Ishikawa (cell line): ENCODE measurements at regions not wholly inside any gene's neighbourhood (a gene's known extent, or its start where the extent isn't known, plus 50 kb on each side); places are given as distances from the start of the nearest gene placed in this dataset.
A peak's percentile ranks its signal among the peaks of the same experiment; 100 is the strongest.

Experiments used
- CEBPB ChIP-seq: IDR thresholded peaks from 2 replicates; pipeline ENCODE4 v1.6.1; 2012
- CREB1 ChIP-seq: IDR thresholded peaks from 2 replicates; pipeline ENCODE4 v1.6.1; 2012; ENCODE audit warnings: low read depth
- EGR1 ChIP-seq: IDR thresholded peaks from 2 replicates; pipeline ENCODE4 v1.6.1; 2012
- EP300 ChIP-seq: IDR thresholded peaks from 2 replicates; pipeline ENCODE4 v1.6.1; 2012; ENCODE audit warnings: borderline replicate concordance
- FOXM1 ChIP-seq: IDR thresholded peaks from 2 replicates; pipeline ENCODE4 v1.6.1; 2012; ENCODE audit warnings: low read depth, borderline replicate concordance
- MAX ChIP-seq: IDR thresholded peaks from 2 replicates; pipeline ENCODE4 v1.6.1; 2012
- NFIC ChIP-seq: IDR thresholded peaks from 2 replicates; pipeline ENCODE4 v1.6.1; 2012
- RAD21 ChIP-seq: IDR thresholded peaks from 2 replicates; pipeline ENCODE4 v1.6.1; 2012; ENCODE audit warnings: low read depth
- REST ChIP-seq: IDR thresholded peaks from 2 replicates; pipeline ENCODE4 v1.6.1; 2012; ENCODE audit warnings: low read depth, mild to moderate bottlenecking
- TAF1 ChIP-seq: IDR thresholded peaks from 2 replicates; pipeline ENCODE4 v1.6.1; 2012; ENCODE audit warnings: low read depth, mild to moderate bottlenecking
- TCF12 ChIP-seq: IDR thresholded peaks from 2 replicates; pipeline ENCODE4 v1.6.1; 2012; ENCODE audit warnings: low read depth
- TEAD4 ChIP-seq: IDR thresholded peaks from 2 replicates; pipeline ENCODE4 v1.6.1; 2012
- USF1 ChIP-seq: IDR thresholded peaks from 2 replicates; pipeline ENCODE4 v1.6.1; 2012
- YY1 ChIP-seq: IDR thresholded peaks from 2 replicates; pipeline ENCODE4 v1.6.1; 2012; ENCODE audit warnings: low read depth
- ZBTB7A ChIP-seq: IDR thresholded peaks from 2 replicates; pipeline ENCODE4 v1.6.1; 2012; ENCODE audit warnings: low read depth

GRCh38 chr6:134117409-134117808, 65.0 kb upstream of the SLC2A12 start:
- TF ChIP-seq USF1 (no peak), MAX (no peak), TAF1 (no peak), CEBPB (no peak), RAD21 (no peak), YY1 (no peak), ZBTB7A (no peak), EGR1 (no peak), REST (no peak), FOXM1 (no peak), TCF12 (no peak), NFIC (no peak), EP300 (no peak), CREB1 (no peak), TEAD4 (no peak)

- TF ChIP-seq ZBTB7A (no peak), REST (no peak), USF1 (no peak), TCF12 (no peak), CEBPB (no peak), MAX (no peak), CREB1 (no peak), YY1 (no peak), TAF1 (no peak), EGR1 (no peak), FOXM1 (no peak), TEAD4 (no peak), NFIC (no peak), EP300 (no peak), RAD21 (no peak)
These were observed 63.3 kb upstream of the SLC2A12 start for GRCh38 chr6:134115715-134116074.

- TF ChIP-seq NFIC (no peak), RAD21 (no peak), ZBTB7A (no peak), CEBPB (no peak), USF1 (no peak)
These were observed 62.7 kb upstream of the SLC2A12 start for GRCh38 chr6:134114918-134115714.

GRCh38 chr6:134114489-134114888, 62.1 kb upstream of the SLC2A12 start:
- TF ChIP-seq REST (peak; percentile 54; the same call in 1 of the 2 replicates), CREB1 (no peak)
